HEK293T (cell line): ENCODE measurements at regions not wholly inside any gene's neighbourhood (a gene's known extent, or its start where the extent isn't known, plus 50 kb on each side); places are given as distances from the start of the nearest gene placed in this dataset.

Experiments used
- CTCF ChIA-PET: fragments of 350-600 bp; formaldehyde crosslinking; extraction: SDS; loops from one replicate; lab custom pipeline; 2021; ENCODE audit warnings: antibody characterized with exemption, inconsistent platforms; lab: Yijun Ruan, JAX
- POLR2A ChIA-PET: fragments of 350-600 bp; formaldehyde crosslinking; extraction: SDS; loops from one replicate; lab custom pipeline; 2020; ENCODE audit warnings: antibody characterized with exemption, inconsistent platforms; lab: Yijun Ruan, JAX
- DNase-seq: peaks from one replicate; pipeline ENCODE4 v3.0.0; 2012; ENCODE audit warnings: mixed read lengths; ENCODE audit errors: extremely low spot score
- ARNT ChIP-seq: fragments of 450-650 bp; IDR thresholded peaks from 2 replicates; pipeline ENCODE4 v1.6.1; 2017; ENCODE audit warnings: mild to moderate bottlenecking
- BHLHE40 ChIP-seq: fragments of 450-650 bp; IDR thresholded peaks from 2 replicates; pipeline ENCODE4 v1.6.1; 2016; ENCODE audit warnings: mild to moderate bottlenecking, moderate library complexity, borderline replicate concordance
- CTBP1 ChIP-seq: fragments of 450-650 bp; IDR thresholded peaks from 2 replicates; pipeline ENCODE4 v1.6.1; 2016; ENCODE audit warnings: borderline replicate concordance
- ELF4 ChIP-seq: fragments of 450-650 bp; IDR thresholded peaks from 2 replicates; pipeline ENCODE4 v1.6.1; 2017; ENCODE audit warnings: antibody characterized with exemption
- FOXA1 ChIP-seq: fragments of 450-650 bp; IDR thresholded peaks from 2 replicates; pipeline ENCODE4 v1.6.1; 2016; ENCODE audit warnings: mild to moderate bottlenecking
- FOXK2 ChIP-seq: fragments of 450-650 bp; IDR thresholded peaks from 2 replicates; pipeline ENCODE4 v1.6.1; 2016; ENCODE audit warnings: mild to moderate bottlenecking
- FOXM1 ChIP-seq: fragments of 450-650 bp; IDR thresholded peaks from 2 replicates; pipeline ENCODE4 v1.6.1; 2017; ENCODE audit warnings: mild to moderate bottlenecking, borderline replicate concordance
- HDGF ChIP-seq: fragments of 450-650 bp; IDR thresholded peaks from 2 replicates; pipeline ENCODE4 v1.6.1; 2017; ENCODE audit warnings: antibody characterized with exemption, borderline replicate concordance
- L3MBTL2 ChIP-seq: fragments of 450-650 bp; conservative IDR thresholded peaks from 2 replicates; pipeline ENCODE4 v1.6.1; 2016; ENCODE audit warnings: mild to moderate bottlenecking
- LEF1 ChIP-seq: fragments of 450-650 bp; IDR thresholded peaks from 2 replicates; pipeline ENCODE4 v1.6.1; 2017; ENCODE audit warnings: mild to moderate bottlenecking, borderline replicate concordance
- NFRKB ChIP-seq: fragments of 450-650 bp; IDR thresholded peaks from 2 replicates; pipeline ENCODE4 v1.6.1; 2016; ENCODE audit warnings: mild to moderate bottlenecking, moderate library complexity
- PKNOX1 ChIP-seq: fragments of 450-650 bp; IDR thresholded peaks from 2 replicates; pipeline ENCODE4 v1.6.1; 2016
- SP1 ChIP-seq: fragments of 450-650 bp; IDR thresholded peaks from 2 replicates; pipeline ENCODE4 v1.6.1; 2017
- SUZ12 ChIP-seq: fragments of 450-650 bp; IDR thresholded peaks from 2 replicates; pipeline ENCODE4 v1.6.1; 2016; ENCODE audit warnings: mild to moderate bottlenecking
- TARDBP ChIP-seq: fragments of 450-650 bp; IDR thresholded peaks from 2 replicates; pipeline ENCODE4 v1.6.1; 2016
- ZNF384 ChIP-seq: fragments of 450-650 bp; IDR thresholded peaks from 2 replicates; pipeline ENCODE4 v1.6.1; 2016

DNA sequence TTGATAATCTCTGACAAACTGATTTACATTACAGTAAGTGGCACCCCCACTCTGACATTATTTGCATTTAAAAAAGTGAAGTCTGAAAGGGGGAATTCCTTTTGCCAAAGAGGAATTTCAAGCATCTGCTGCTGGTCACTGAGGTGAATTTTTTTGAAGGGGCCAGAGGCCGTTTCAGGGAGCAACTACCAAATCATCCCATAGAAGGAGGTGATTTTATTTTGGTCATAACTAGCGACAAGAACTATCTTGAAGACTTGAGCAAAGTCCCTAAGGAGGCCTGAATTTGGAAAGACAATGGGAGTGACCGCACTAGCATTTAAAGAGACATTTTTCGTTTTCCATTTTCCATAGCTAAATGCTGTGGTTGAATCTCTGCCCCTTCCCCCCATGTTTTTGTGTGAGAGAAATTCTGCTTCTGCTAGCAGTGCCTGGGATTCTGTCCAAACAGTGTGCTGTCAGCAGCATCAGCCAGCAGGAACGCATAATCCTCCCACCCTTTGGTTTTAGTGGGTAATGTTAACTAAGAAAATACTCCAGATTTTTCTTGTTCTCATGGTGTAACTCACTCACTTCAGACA, 110.1 kb upstream of the MED14 start:
- ChIA-PET POLR2A (no interaction called here), CTCF (no interaction called here)
- TF ChIP-seq PKNOX1 (no peak), SUZ12 (no peak), FOXK2 (no peak), NFRKB (no peak), HDGF (no peak), BHLHE40 (no peak), ZNF384 (no peak), TARDBP (no peak), L3MBTL2 (no peak), LEF1 (no peak), FOXA1 (no peak), ARNT (no peak), ELF4 (no peak), FOXM1 (no peak), CTBP1 (no peak), SP1 (no peak)
- no peak for DNase-seq

DNA sequence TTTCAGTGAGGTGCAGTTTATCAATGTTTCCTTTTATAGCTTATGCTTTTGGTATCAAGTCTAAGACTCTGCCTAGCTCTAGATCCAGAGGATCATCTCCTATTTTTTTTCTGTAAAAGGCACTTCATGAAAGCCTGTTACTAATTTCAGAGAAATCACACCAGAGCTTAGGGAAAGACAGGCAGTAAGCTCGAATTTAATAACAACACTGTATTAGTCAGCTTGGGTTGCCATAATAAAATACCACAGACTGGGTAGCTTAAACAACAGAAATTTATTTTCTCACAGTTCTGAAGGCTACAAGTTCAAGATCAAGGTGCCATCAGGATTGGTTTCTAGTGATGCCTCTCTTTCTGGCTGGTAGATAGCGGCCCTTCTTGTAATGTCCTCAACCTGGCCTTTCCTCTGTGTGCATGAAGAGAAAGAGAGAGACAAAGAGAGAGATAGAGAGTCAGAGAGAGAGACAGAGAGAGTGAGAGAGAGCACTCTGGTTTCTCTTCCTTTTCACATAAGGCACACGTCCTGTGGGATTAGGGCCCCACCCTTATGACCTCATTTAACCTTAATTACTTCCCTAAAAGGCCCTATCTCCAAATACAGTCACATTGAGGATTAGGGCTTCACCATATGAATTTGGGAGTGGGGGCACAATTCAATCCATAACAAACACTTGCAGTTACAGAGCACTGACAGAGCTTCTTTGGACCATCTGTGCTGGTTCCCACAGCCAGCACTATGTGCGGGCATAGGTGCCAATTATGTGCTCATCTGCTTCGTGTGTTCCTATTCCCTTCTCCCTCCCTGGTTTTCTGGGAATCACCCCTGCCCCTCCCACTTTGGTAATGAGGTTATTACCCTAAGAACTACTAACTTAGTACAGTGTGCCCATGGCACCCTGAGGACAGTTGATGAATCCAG, 114.8 kb upstream of the MED14 start:
- ChIA-PET POLR2A (no interaction called here), CTCF (no interaction called here)
- DNase-seq: no peak
- no peak for TF ChIP-seq LEF1
- TF ChIP-seq FOXK2: no peak
- TF ChIP-seq ARNT: no peak
- TF ChIP-seq NFRKB: no peak
- no peak for TF ChIP-seq FOXM1
- no peak for TF ChIP-seq CTBP1
- no peak for TF ChIP-seq TARDBP
- TF ChIP-seq BHLHE40: no peak
- TF ChIP-seq HDGF: no peak
- TF ChIP-seq FOXA1: no peak
- no peak for TF ChIP-seq PKNOX1
- TF ChIP-seq SUZ12: no peak
- no peak for TF ChIP-seq SP1
- no peak for TF ChIP-seq ZNF384
- TF ChIP-seq ELF4: no peak
- no peak for TF ChIP-seq L3MBTL2

GRCh38 chrX:40852586-40852985, 117.2 kb upstream of the MED14 start:
- ChIA-PET POLR2A (no interaction called here), CTCF (no interaction called here)
- DNase-seq: no peak
- no peak for TF ChIP-seq BHLHE40
- TF ChIP-seq L3MBTL2: no peak
- no peak for TF ChIP-seq SP1
- TF ChIP-seq ARNT: no peak
- TF ChIP-seq FOXA1: no peak
- no peak for TF ChIP-seq NFRKB
- TF ChIP-seq LEF1: no peak
- TF ChIP-seq TARDBP: no peak

- no peak for DNase-seq
- TF ChIP-seq ZNF384 (no peak), ARNT (no peak), FOXM1 (no peak), LEF1 (no peak), SP1 (no peak), BHLHE40 (no peak), NFRKB (no peak), ELF4 (no peak), PKNOX1 (no peak), TARDBP (no peak), HDGF (no peak), CTBP1 (no peak)
- ChIA-PET CTCF (no interaction called here), POLR2A (no interaction called here)
These were observed 117.9 kb upstream of the MED14 start for GRCh38 chrX:40853004-40853815.

DNA sequence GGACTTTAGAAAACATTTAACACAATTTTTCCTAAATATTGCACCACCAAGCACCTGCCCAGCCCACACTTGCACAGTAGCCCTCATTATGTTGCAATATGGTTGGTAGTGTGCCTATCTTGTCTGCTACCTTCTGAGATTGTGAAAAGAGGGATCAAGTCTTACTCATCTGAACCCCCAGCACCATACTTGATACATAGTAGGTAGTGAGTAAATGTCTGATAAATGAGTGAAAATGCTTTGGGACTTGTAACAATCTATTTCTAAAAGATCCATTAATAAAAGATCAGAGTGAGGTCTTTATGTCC, 118.4 kb upstream of the MED14 start:
- ChIA-PET POLR2A (no interaction called here), CTCF (no interaction called here)
- DNase-seq: no peak
- no peak for TF ChIP-seq FOXM1
- TF ChIP-seq FOXK2: no peak
- no peak for TF ChIP-seq TARDBP

DNA sequence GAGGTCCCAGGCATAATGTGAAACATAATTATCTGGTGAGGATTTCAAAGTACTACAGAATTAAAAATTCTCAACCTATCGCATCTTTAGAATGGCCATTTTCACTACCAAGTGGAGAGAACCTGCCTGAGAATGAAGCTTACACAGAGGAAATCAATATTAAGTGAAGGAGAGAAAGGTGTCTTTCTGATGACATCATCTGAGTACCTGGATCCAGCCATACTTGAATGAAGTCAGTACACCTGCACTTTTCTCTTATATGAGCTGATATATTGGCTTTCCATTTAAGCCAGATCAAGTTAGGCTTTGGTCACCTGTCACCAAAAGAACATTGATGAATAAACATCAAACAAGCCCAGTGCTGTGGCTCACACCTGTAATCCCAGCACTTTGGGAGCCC, 118.9 kb upstream of the MED14 start:
- ChIA-PET CTCF (no interaction called here), POLR2A (no interaction called here)
- DNase-seq: no peak
- TF ChIP-seq FOXM1 (no peak), PKNOX1 (no peak), LEF1 (no peak), NFRKB (no peak), BHLHE40 (no peak), L3MBTL2 (no peak), CTBP1 (no peak), HDGF (no peak), SP1 (no peak), ELF4 (no peak), FOXA1 (no peak), TARDBP (no peak)
